Adrenal gland (tissue), 9 donors: ENCODE measurements at regions not wholly inside any gene's neighbourhood (a gene's known extent, or its start where the extent isn't known, plus 50 kb on each side); places are given as distances from the start of the nearest gene placed in this dataset.
"Not testable (repeated sequence)": the region's sequence is repeated elsewhere in the genome, so short reads cannot be mapped to it uniquely, and the experiment has no call there.

Source experiments
- DNase-seq, 7 donors: peaks; one replicate each; pipeline ENCODE4 v3.0.0-alpha.2; 2019 to 2020
- H3K27ac ChIP-seq, 5 donors: fragments of 200-600 bp; sonication (generic) in 4 of 5; 1 replicate in 3 of 5; 2 replicates in 2 of 5; pipeline versions ENCODE4 v1.5.1 to v1.8.0; 2016 to 2020; ENCODE audit warnings: mild to moderate bottlenecking in 1 of 5
- H3K27me3 ChIP-seq: fragments of 200-600 bp; 2 replicates; pipeline ENCODE4 v1.8.0; 2021
- H3K36me3 ChIP-seq, 2 donors: fragments of 200-600 bp; replicated peaks in 1 of 2; 1 replicate in 1 of 2; 2 replicates in 1 of 2; pipeline versions ENCODE4 v1.5.1 to v1.8.0; 2018 to 2022
- H3K4me1 ChIP-seq, 2 donors: fragments of 200-600 bp; replicated peaks in 1 of 2; 1 replicate in 1 of 2; 2 replicates in 1 of 2; pipeline versions ENCODE4 v1.5.1 to v1.8.0; 2018 to 2021
- H3K4me3 ChIP-seq, 4 donors: fragments of 200-600 bp; sonication (generic) in 3 of 4; one replicate each; pipeline ENCODE4 v1.5.1; 2016 to 2018
- H3K9me3 ChIP-seq, 3 donors: fragments of 200-600 bp; sonication (generic) in 1 of 3; replicated peaks in 1 of 3; 1 replicate in 2 of 3; 2 replicates in 1 of 3; pipeline versions ENCODE4 v1.5.1 to v1.8.0; 2016 to 2021
- POLR2A ChIP-seq, 2 donors: fragments of 450-650 bp; IDR thresholded peaks; one replicate each; pipeline ENCODE4 v1.6.1; 2017; ENCODE audit warnings: antibody characterized with exemption in 2 of 2, mild to moderate bottlenecking in 2 of 2, moderate library complexity in 1 of 2
- WGBS, 4 donors: extraction: QIAGEN DNeasy Blood & Tissue Kit in 2 of 4; methylation state at CpG; one replicate each; pipeline versions ENCODE4 v1.1.5 to v1.1.7; 2013 to 2017; 5-methylcytosine and 5-hydroxymethylcytosine counted together
- intact Hi-C, 2 donors: fragments of 100-400 bp; cut with DNase I; formaldehyde crosslinking; loops; one replicate each; pipeline versions ENCODE4 v1.14.1 to v1.15.0; 2022 to 2023
- TF ChIP-seq, protein P1 (sequence below), 6 experiments: fragments of 450-650 bp in 4 of 6; fragments of 200-600 bp in 2 of 6; sonication (generic) in 1 of 6; IDR thresholded peaks; 1 replicate in 5 of 6; 2 replicates in 1 of 6; pipeline versions ENCODE4 v1.5.1 to v1.8.0; 2016 to 2021; ENCODE audit warnings: antibody characterized with exemption in 6 of 6, mild to moderate bottlenecking in 2 of 6, moderate library complexity in 1 of 6
- donor health status: healthy with polysubstance abuse.
- donor health status: Bipolar disorder and iron deficiency.
- donor health status: DM: yes; HTN: yes; CAD: no.
- donor health status: DM: no; HTN: no; CAD: no.
- donor health status: DM: no; HTN: no; CAD: no.

GRCh38 chr2:36190097-36190496 is 165.5 kb upstream of the CRIM1 start:
- no peak overlapping the region for H3K4me3 ChIP-seq
- no peaks in the 10 kb centered on the region for H3K36me3 ChIP-seq
- no peaks in the 10 kb centered on the region for H3K9me3 ChIP-seq
- H3K27ac ChIP-seq: no peak overlapping the region
- intact Hi-C loops: no loop called here
- TF ChIP-seq, protein P1, sequence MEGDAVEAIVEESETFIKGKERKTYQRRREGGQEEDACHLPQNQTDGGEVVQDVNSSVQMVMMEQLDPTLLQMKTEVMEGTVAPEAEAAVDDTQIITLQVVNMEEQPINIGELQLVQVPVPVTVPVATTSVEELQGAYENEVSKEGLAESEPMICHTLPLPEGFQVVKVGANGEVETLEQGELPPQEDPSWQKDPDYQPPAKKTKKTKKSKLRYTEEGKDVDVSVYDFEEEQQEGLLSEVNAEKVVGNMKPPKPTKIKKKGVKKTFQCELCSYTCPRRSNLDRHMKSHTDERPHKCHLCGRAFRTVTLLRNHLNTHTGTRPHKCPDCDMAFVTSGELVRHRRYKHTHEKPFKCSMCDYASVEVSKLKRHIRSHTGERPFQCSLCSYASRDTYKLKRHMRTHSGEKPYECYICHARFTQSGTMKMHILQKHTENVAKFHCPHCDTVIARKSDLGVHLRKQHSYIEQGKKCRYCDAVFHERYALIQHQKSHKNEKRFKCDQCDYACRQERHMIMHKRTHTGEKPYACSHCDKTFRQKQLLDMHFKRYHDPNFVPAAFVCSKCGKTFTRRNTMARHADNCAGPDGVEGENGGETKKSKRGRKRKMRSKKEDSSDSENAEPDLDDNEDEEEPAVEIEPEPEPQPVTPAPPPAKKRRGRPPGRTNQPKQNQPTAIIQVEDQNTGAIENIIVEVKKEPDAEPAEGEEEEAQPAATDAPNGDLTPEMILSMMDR (IDR thresholded peaks at IDR 0.05): no peak
- no peak for TF ChIP-seq POLR2A (IDR thresholded peaks at IDR 0.05)
- H3K4me1 ChIP-seq: no peaks in the 10 kb centered on the region
- 58 to 89% (median 73%) methylated on average over 1 of the region's 1 CpG for WGBS, 4 donors
- H3K27me3 ChIP-seq: no peaks in the 10 kb centered on the region
- DNase-seq: no peak

- no peak for TF ChIP-seq POLR2A (IDR thresholded peaks at IDR 0.05)
- TF ChIP-seq, protein P1 (IDR thresholded peaks at IDR 0.05): no peak
- no peak for DNase-seq
Measured at GRCh38 chr2:36185624-36186023, 170.0 kb upstream of the CRIM1 start.

GRCh38 chr2:36184848-36185247 is 170.7 kb upstream of the CRIM1 start:
- DNase-seq: no peak

More at GRCh38 chr2:36185624-36186023, 170.0 kb upstream of the CRIM1 start:
- Histone ChIP-seq H3K4me1 (no peaks in the 10 kb centered on the region), H3K36me3 (no peaks in the 10 kb centered on the region), H3K4me3 (no peak overlapping the region), H3K27me3 (no peaks in the 10 kb centered on the region), H3K27ac (no peak overlapping the region), H3K9me3 (no peaks in the 10 kb centered on the region)
- WGBS, 4 donors: 69 to 82% (median 75%) methylated on average over 5 of the region's 5 CpGs
- intact Hi-C loops: no loop called here

DNA sequence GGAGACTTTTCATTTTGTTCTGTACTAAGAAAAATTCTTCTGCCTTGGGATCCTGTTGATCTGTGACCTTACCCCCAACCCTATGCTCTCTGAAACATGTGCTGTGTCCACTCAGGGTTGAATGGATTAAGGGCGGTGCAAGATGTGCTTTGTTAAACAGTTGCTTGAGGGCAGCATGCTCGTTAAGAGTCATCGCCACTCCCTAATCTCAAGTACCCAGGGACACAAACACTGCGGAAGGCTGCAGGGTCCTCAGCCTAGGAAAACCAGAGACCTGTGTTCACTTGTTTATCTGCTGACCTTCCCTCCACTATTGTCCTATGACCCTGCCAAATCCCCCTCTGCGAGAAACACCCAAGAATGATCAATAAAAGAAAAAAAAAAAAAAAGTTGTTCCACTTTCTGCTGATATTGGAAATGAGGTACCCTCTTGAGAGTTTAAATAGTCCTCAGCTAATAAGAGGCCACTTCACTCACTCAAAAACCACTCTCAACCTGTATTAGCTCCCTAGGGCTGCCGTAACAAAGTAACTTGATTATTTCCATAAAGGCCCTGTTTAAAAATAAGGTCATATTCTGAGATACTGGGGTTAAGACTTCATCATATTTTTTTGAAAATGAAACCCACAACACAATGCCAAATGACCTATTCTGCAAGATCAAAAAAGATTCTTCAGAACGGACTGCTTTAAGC is 174.6 kb upstream of the CRIM1 start:
- H3K27me3 ChIP-seq, H3K36me3 ChIP-seq, DNase-seq, H3K27ac ChIP-seq, H3K4me3 ChIP-seq, H3K9me3 ChIP-seq, intact Hi-C loops, H3K4me1 ChIP-seq: not testable (repeated sequence)
- 84 to 91% (median 88%) methylated on average over 7 of the region's 7 CpGs for WGBS, 4 donors

More at GRCh38 chr2:36184848-36185247, 170.7 kb upstream of the CRIM1 start:
- Histone ChIP-seq H3K27me3 (no peaks in the 10 kb centered on the region), H3K36me3 (no peaks in the 10 kb centered on the region), H3K4me1 (no peaks in the 10 kb centered on the region), H3K4me3 (no peak overlapping the region), H3K9me3 (no peaks in the 10 kb centered on the region), H3K27ac (no peak overlapping the region)
- no peak for TF ChIP-seq POLR2A (IDR thresholded peaks at IDR 0.05)
- TF ChIP-seq, protein P1 (IDR thresholded peaks at IDR 0.05): no peak
- intact Hi-C loops: no loop called here

GRCh38 chr2:36180293-36180692 is 175.3 kb upstream of the CRIM1 start:
- not testable (repeated sequence) for H3K27ac ChIP-seq
- WGBS, 4 donors: 97 to 100% (median 98%) methylated on average over 9 to 23 of the region's 30 CpGs; no CpG with 5 or more reads in 1 of the 4 donors

DNA sequence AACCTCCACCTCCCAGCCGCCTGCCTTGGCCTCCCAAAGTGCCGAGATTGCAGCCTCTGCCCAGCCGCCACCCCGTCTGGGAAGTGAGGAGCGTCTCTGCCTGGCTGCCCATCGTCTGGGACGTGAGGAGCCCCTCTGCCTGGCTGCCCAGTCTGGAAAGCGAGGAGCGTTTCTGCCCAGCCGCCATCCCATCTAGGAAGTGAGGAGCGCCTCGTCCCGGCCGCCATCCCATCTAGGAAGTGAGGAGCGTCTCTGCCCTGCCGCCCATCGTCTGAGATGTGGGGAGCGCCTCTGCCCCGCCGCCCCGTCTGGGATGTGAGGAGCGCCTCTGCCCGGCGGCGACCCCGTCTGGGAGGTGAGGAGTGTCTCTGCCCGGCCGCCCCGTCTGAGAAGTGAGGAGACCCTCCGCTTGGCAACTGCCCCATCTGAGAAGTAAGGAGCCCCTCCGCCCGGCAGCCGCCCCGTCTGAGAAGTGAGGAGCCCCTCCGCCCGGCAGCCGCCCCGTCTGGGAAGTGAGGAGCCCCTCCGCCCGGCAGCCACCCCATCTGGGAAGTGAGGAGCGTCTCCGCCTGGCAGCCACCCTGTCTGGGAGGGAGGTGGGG is 175.8 kb upstream of the CRIM1 start:
- H3K27me3 ChIP-seq, H3K27ac ChIP-seq, H3K4me3 ChIP-seq, H3K9me3 ChIP-seq, H3K36me3 ChIP-seq, intact Hi-C loops, DNase-seq, H3K4me1 ChIP-seq: not testable (repeated sequence)
- WGBS, 4 donors: 89 to 96% (median 95%) methylated on average over 22 to 40 of the region's 42 CpGs; no CpG with 5 or more reads in 1 of the 4 donors

More at GRCh38 chr2:36180293-36180692, 175.3 kb upstream of the CRIM1 start:
- H3K27me3 ChIP-seq, DNase-seq, H3K4me1 ChIP-seq, H3K4me3 ChIP-seq, intact Hi-C loops, H3K36me3 ChIP-seq, H3K9me3 ChIP-seq: not testable (repeated sequence)
